K562 (cell line): ENCODE measurements at regions not wholly inside any gene's neighbourhood (a gene's known extent, or its start where the extent isn't known, plus 50 kb on each side); places are given as distances from the start of the nearest gene placed in this dataset.
A peak's percentile ranks its signal among the peaks of the same experiment; 100 is the strongest.

ENCODE experiments used
- KAT8 ChIP-seq: fragments of 450-650 bp; IDR thresholded peaks from 2 replicates; pipeline ENCODE4 v1.6.1; 2016; ENCODE audit warnings: low read depth, mild to moderate bottlenecking
- ZBTB40 ChIP-seq, 2 experiments: fragments of 450-650 bp in 1 of 2; sonication (generic) in 1 of 2; formaldehyde crosslinking in 1 of 2; IDR thresholded peaks; 2 replicates each; pipeline versions ENCODE4 v1.7.1 to v1.9.0; 2016 to 2022; ENCODE audit warnings: inconsistent platforms in 1 of 2, mild to moderate bottlenecking in 1 of 2, missing genetic modification reagents in 1 of 2
- ZNF318 ChIP-seq, 2 experiments: fragments of 450-650 bp; IDR thresholded peaks; 2 replicates each; pipeline ENCODE4 v1.6.1; 2016; ENCODE audit warnings: mild to moderate bottlenecking in 2 of 2, borderline replicate concordance in 1 of 2, low read depth in 1 of 2, moderate library complexity in 1 of 2
- ZNF395 ChIP-seq: fragments of 200-800 bp; sonication (Bioruptor generic); IDR thresholded peaks from 2 replicates; pipeline ENCODE4 v1.6.1; 2017; ENCODE audit warnings: missing genetic modification characterization, missing compliant biosample characterization
- ZNF589 ChIP-seq: fragments of 200-800 bp; sonication (Bioruptor generic); IDR thresholded peaks from 2 replicates; pipeline ENCODE4 v1.6.1; 2016; ENCODE audit warnings: low read depth, missing genetic modification characterization, missing compliant biosample characterization
- ZNF644 ChIP-seq: fragments of 200-800 bp; sonication (Bioruptor generic); IDR thresholded peaks from 2 replicates; pipeline ENCODE4 v1.6.1; 2016; ENCODE audit warnings: low read depth, missing genetic modification characterization, missing compliant biosample characterization

- TF ChIP-seq ZNF589 (CRISPR knock-in tag) (peak; percentile 45; the same call in 1 of the 2 replicates), ZNF395 (CRISPR knock-in tag) (0 out of 2 replicates have a peak, but pooled peaks have one; percentile 46), ZBTB40 (IDR thresholded peaks at IDR 0.05) (0 out of 2 replicates have a peak, but pooled peaks have one; percentile 17), ZBTB40 (CRISPR knock-in tag; IDR thresholded peaks at IDR 0.05) (no peak), ZNF644 (tag) (no peak), KAT8 (no peak), ZNF318 (IDR thresholded peaks at IDR 0.05; ENCODE audit: borderline replicate concordance in 1 of 2, low read depth in 1 of 2) (peak; percentile 3 to 43; a peak in 2 of 4 replicates)
Observed at GRCh38 chr4:80134936-80135701, 62.1 kb upstream of the ANTXR2 start (continued).
